SK-N-SH treated with all-trans-retinoic acid at 6 μM for 48 hours (cell line): ENCODE measurements at regions not wholly inside any gene's neighbourhood (a gene's known extent, or its start where the extent isn't known, plus 50 kb on each side); places are given as distances from the start of the nearest gene placed in this dataset.

ENCODE experiments used
- ATAC-seq: fragments of 200-7000 bp; cut with Tn5 transposase; 3 replicates; pipeline ENCODE4 v1.9.1; 2020; ENCODE audit warnings: mild to moderate bottlenecking, moderate library complexity
- ARNTL ChIP-seq: fragments of 450-650 bp; formaldehyde crosslinking; IDR thresholded peaks from 2 replicates; pipeline ENCODE4 v1.5.0; 2020; ENCODE audit warnings: low read depth, mild to moderate bottlenecking, moderate library complexity, borderline replicate concordance
- BACH2 ChIP-seq: fragments of 250-450 bp; sonication (Bioruptor Pico); IDR thresholded peaks from 2 replicates; pipeline ENCODE4 v1.9.0; 2021; ENCODE audit warnings: mild to moderate bottlenecking, borderline replicate concordance
- CREB5 ChIP-seq: fragments of 250-450 bp; sonication (Bioruptor Pico); IDR thresholded peaks from 2 replicates; pipeline ENCODE4 v1.5.1; 2020; ENCODE audit warnings: low read depth, mild to moderate bottlenecking, moderate library complexity
- CSDC2 ChIP-seq: fragments of 250-450 bp; sonication (Bioruptor Pico); IDR thresholded peaks from 2 replicates; pipeline ENCODE4 v1.5.0; 2020; ENCODE audit warnings: mild to moderate bottlenecking, moderate library complexity
- CSRNP3 ChIP-seq: fragments of 250-450 bp; sonication (Bioruptor Pico); IDR thresholded peaks from 2 replicates; pipeline ENCODE4 v1.5.1; 2021; ENCODE audit warnings: mild to moderate bottlenecking, moderate library complexity
- ESRRG ChIP-seq: fragments of 250-450 bp; sonication (Bioruptor Pico); IDR thresholded peaks from 2 replicates; pipeline ENCODE4 v1.6.1; 2021; ENCODE audit warnings: mild to moderate bottlenecking
- GLIS3 ChIP-seq: fragments of 250-450 bp; sonication (Bioruptor Pico); IDR thresholded peaks from 2 replicates; pipeline ENCODE4 v1.5.0; 2020; ENCODE audit warnings: mild to moderate bottlenecking, moderate library complexity
- ISL1 ChIP-seq: fragments of 250-450 bp; sonication (Bioruptor Pico); IDR thresholded peaks from 2 replicates; pipeline ENCODE4 v2.1.2; 2022; ENCODE audit warnings: mild to moderate bottlenecking, moderate library complexity
- OSR1 ChIP-seq: fragments of 250-450 bp; sonication (Bioruptor Pico); IDR thresholded peaks from 2 replicates; pipeline ENCODE4 v1.8.0; 2022; ENCODE audit warnings: moderate library complexity, mild to moderate bottlenecking, inconsistent platforms
- PATZ1 ChIP-seq: fragments of 250-450 bp; sonication (Bioruptor Pico); IDR thresholded peaks from 2 replicates; pipeline ENCODE4 v1.8.0; 2020; ENCODE audit warnings: mild to moderate bottlenecking, moderate library complexity, borderline replicate concordance
- POU6F1 ChIP-seq: fragments of 250-450 bp; sonication (Bioruptor Pico); IDR thresholded peaks from 2 replicates; pipeline ENCODE4 v1.8.0; 2021; ENCODE audit warnings: low read depth, mild to moderate bottlenecking, moderate library complexity, borderline replicate concordance
- PPARA ChIP-seq: fragments of 250-450 bp; sonication (Bioruptor Pico); IDR thresholded peaks from 2 replicates; pipeline ENCODE4 v1.5.0; 2020; ENCODE audit warnings: mild to moderate bottlenecking, borderline replicate concordance
- RARB ChIP-seq: fragments of 250-450 bp; sonication (Bioruptor Pico); IDR thresholded peaks from 2 replicates; pipeline ENCODE4 v1.8.0; 2021; ENCODE audit warnings: mild to moderate bottlenecking, moderate library complexity
- SNAI2 ChIP-seq: fragments of 250-450 bp; sonication (Bioruptor Pico); IDR thresholded peaks from 2 replicates; pipeline ENCODE4 v1.5.0; 2020; ENCODE audit warnings: mild to moderate bottlenecking, moderate library complexity
- TCF4 ChIP-seq: fragments of 250-450 bp; sonication (Bioruptor Pico); IDR thresholded peaks from 2 replicates; pipeline ENCODE4 v1.8.0; 2021; ENCODE audit warnings: mild to moderate bottlenecking, moderate library complexity, borderline replicate concordance
- TOX ChIP-seq: fragments of 250-450 bp; sonication (Bioruptor Pico); IDR thresholded peaks from 2 replicates; pipeline ENCODE4 v1.8.0; 2021; ENCODE audit warnings: mild to moderate bottlenecking, moderate library complexity, borderline replicate concordance
- TSHZ2 ChIP-seq: fragments of 250-450 bp; sonication (Bioruptor Pico); IDR thresholded peaks from 2 replicates; pipeline ENCODE4 v1.5.0; 2020; ENCODE audit warnings: mild to moderate bottlenecking, moderate library complexity
- ZC3H10 ChIP-seq: fragments of 250-450 bp; sonication (Bioruptor Pico); IDR thresholded peaks from 2 replicates; pipeline ENCODE4 v1.5.1; 2021; ENCODE audit warnings: mild to moderate bottlenecking, moderate library complexity
- ZFP3 ChIP-seq: fragments of 250-450 bp; sonication (Bioruptor Pico); IDR thresholded peaks from 2 replicates; pipeline ENCODE4 v1.5.0; 2020; ENCODE audit warnings: mild to moderate bottlenecking, moderate library complexity
- ZFP30 ChIP-seq: fragments of 450-650 bp; formaldehyde crosslinking; IDR thresholded peaks from 2 replicates; pipeline ENCODE4 v1.5.0; 2022; ENCODE audit warnings: mild to moderate bottlenecking, moderate library complexity
- ZNF565 ChIP-seq: fragments of 450-650 bp; formaldehyde crosslinking; conservative IDR thresholded peaks from 2 replicates; pipeline ENCODE4 v1.5.0; 2020; ENCODE audit warnings: low read depth, mild to moderate bottlenecking, moderate library complexity
- ZNF70 ChIP-seq: fragments of 450-650 bp; formaldehyde crosslinking; IDR thresholded peaks from 2 replicates; pipeline ENCODE4 v1.5.0; 2020; ENCODE audit warnings: mild to moderate bottlenecking, moderate library complexity
- ZNF8 ChIP-seq: fragments of 450-650 bp; formaldehyde crosslinking; IDR thresholded peaks from 2 replicates; pipeline ENCODE4 v1.5.0; 2020; ENCODE audit warnings: mild to moderate bottlenecking, moderate library complexity

- no peak for TF ChIP-seq PPARA (CRISPR knock-in tag)
- no peak for TF ChIP-seq CREB5 (CRISPR knock-in tag)
- no peak for TF ChIP-seq BACH2 (CRISPR knock-in tag)
- no peak for TF ChIP-seq ISL1 (CRISPR knock-in tag)
- no peak for TF ChIP-seq ESRRG (CRISPR knock-in tag)
- no peak for TF ChIP-seq CSRNP3 (CRISPR knock-in tag)
- no peak for TF ChIP-seq ZNF565
- TF ChIP-seq ZC3H10, result no peak
- no peak for TF ChIP-seq TCF4
- TF ChIP-seq CSDC2, result no peak
- TF ChIP-seq ZNF8 (CRISPR knock-in tag), result no peak
- TF ChIP-seq ZFP3 (CRISPR knock-in tag), result no peak
- no peak for TF ChIP-seq PATZ1 (CRISPR knock-in tag)
- TF ChIP-seq ZFP30 (CRISPR knock-in tag), result no peak
- TF ChIP-seq RARB (CRISPR knock-in tag), result no peak
- TF ChIP-seq ZNF70, result no peak
- TF ChIP-seq ARNTL (CRISPR knock-in tag), result no peak
- no peak for TF ChIP-seq GLIS3 (CRISPR knock-in tag)
- no peak for TF ChIP-seq OSR1 (CRISPR knock-in tag)
- TF ChIP-seq TSHZ2 (CRISPR knock-in tag), result no peak
- ATAC-seq, result no peak
Measured at GRCh38 chr4:183035256-183035655, 63.8 kb upstream of the WWC2 start.

- ATAC-seq, result no peak
- TF ChIP-seq ZFP3 (CRISPR knock-in tag), result no peak
- no peak for TF ChIP-seq SNAI2 (CRISPR knock-in tag)
- TF ChIP-seq ISL1 (CRISPR knock-in tag), result no peak
- no peak for TF ChIP-seq CSRNP3 (CRISPR knock-in tag)
- no peak for TF ChIP-seq OSR1 (CRISPR knock-in tag)
- TF ChIP-seq ZC3H10, result no peak
- no peak for TF ChIP-seq ZNF565
- TF ChIP-seq BACH2 (CRISPR knock-in tag), result no peak
- no peak for TF ChIP-seq ARNTL (CRISPR knock-in tag)
- no peak for TF ChIP-seq TOX
- no peak for TF ChIP-seq PPARA (CRISPR knock-in tag)
- no peak for TF ChIP-seq TSHZ2 (CRISPR knock-in tag)
- TF ChIP-seq ZNF70, result no peak
- TF ChIP-seq GLIS3 (CRISPR knock-in tag), result no peak
- no peak for TF ChIP-seq ZFP30 (CRISPR knock-in tag)
- TF ChIP-seq CREB5 (CRISPR knock-in tag), result no peak
- TF ChIP-seq POU6F1 (CRISPR knock-in tag), result no peak
- no peak for TF ChIP-seq TCF4
Measured at GRCh38 chr4:183030823-183031222, 68.2 kb upstream of the WWC2 start.
